ENCODE measurements at regions not wholly inside any gene's neighbourhood (a gene's known extent, or its start where the extent isn't known, plus 50 kb on each side); places are given as distances from the start of the nearest gene placed in this dataset.

DNA sequence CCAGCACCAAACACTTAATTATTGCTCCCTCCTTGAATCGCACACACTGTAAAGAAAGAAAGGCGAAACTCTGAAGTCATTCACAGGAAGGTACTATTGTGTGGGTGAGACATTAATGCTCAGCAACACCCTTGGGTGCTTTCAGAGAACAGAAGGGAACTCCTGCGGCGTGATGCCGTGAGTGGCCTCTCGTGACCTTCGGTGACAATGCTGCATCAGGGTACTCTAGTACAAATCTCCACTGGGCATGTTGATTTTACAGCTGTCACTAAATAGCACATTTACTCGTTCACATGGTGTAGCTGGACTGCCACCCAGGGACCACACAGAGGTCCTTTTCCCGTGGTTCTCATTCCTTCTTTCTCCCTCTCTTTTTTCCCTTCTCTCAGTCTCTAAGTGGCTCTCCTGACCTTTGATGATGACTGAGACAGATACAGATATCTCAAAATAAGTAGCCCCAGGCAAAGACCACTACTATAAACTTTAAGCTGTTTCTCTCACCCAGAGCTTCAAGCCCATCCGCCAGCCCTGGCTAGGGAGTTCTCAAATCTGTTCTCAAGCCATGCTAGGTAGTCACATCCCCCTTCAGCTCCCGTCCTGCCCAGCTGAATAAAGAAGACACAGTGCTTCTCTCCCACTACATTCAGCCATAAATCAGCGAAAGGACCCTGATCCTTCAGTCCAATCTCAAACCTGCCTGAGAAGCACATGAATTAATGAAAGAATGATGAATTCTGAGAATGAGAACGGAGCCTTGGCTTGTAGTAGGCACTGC is 223.4 kb upstream of the FMN2 start:
- Mint-ChIP-seq H3K4me3 (no peak overlapping the region), H3K4me1 (peaks cover 18% of the 10 kb centered on the region), H3K27me3 (ENCODE audit: low read depth) (no peaks in the 10 kb centered on the region), H3K36me3 (ENCODE audit: low read depth) (peaks cover 3% of the 10 kb centered on the region), H3K9me3 (peaks cover 2% of the 10 kb centered on the region), H3K27ac (ENCODE audit: unreplicated experiment) (peak overlapping the region; percentile 16)
- TF ChIP-seq, protein P1, sequence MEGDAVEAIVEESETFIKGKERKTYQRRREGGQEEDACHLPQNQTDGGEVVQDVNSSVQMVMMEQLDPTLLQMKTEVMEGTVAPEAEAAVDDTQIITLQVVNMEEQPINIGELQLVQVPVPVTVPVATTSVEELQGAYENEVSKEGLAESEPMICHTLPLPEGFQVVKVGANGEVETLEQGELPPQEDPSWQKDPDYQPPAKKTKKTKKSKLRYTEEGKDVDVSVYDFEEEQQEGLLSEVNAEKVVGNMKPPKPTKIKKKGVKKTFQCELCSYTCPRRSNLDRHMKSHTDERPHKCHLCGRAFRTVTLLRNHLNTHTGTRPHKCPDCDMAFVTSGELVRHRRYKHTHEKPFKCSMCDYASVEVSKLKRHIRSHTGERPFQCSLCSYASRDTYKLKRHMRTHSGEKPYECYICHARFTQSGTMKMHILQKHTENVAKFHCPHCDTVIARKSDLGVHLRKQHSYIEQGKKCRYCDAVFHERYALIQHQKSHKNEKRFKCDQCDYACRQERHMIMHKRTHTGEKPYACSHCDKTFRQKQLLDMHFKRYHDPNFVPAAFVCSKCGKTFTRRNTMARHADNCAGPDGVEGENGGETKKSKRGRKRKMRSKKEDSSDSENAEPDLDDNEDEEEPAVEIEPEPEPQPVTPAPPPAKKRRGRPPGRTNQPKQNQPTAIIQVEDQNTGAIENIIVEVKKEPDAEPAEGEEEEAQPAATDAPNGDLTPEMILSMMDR (conservative IDR thresholded peaks at IDR 0.05) = no peak
- DNase-seq (ENCODE audit: low read depth, low spot score) = no peak

DNA sequence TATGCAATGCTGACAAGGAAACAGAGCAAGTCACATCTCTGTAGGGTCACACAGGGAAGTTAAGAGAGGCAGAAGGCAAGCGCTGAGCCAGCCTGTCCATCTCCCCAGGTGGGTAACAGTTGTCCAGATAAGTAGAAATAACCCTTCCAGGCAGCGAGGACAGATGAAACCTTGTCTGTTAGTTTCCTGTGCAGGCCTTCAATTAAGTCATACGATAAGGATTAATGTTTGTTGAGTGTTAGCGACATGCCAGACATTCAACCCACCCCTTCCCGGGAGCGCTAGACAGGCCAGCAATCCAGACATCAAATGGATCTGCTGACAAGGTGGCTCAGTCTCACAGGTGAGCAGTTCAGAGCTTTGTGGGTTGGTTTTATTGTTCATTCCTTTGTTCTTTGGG is 221.5 kb upstream of the FMN2 start:
- no peaks in the 10 kb centered on the region for H3K9me3 Mint-ChIP-seq
- TF ChIP-seq, protein P1 (conservative IDR thresholded peaks at IDR 0.05) = no peak
- no peak overlapping the region for H3K4me3 Mint-ChIP-seq
- no peaks in the 10 kb centered on the region for H3K27me3 Mint-ChIP-seq (ENCODE audit: low read depth)
- H3K36me3 Mint-ChIP-seq (ENCODE audit: low read depth) = no peaks in the 10 kb centered on the region
- no peak for DNase-seq (ENCODE audit: low read depth, low spot score)
- no peak overlapping the region for H3K27ac Mint-ChIP-seq (ENCODE audit: unreplicated experiment)
- H3K4me1 Mint-ChIP-seq = peaks cover 18% of the 10 kb centered on the region

DNA sequence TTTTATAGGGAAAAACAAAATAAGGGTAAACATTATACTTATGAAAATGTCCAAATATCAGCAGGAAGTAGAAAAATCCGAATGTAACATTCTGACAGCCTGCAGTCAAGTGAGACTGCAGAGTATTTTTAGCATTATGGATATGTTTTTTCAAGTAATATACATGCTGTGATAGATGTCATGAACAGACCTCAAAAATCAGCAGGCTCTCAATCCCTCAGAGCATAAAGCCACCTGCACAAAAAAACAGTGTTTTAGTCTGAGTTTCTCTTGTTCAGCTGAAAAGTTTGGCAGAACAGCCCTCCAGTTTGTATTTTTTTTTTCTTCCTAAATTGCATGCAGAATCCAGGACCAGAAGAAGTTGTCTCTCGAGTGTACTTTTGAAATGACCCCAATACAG is 219.1 kb upstream of the FMN2 start:
- peaks cover 18% of the 10 kb centered on the region for H3K4me1 Mint-ChIP-seq
- no peaks in the 10 kb centered on the region for H3K9me3 Mint-ChIP-seq
- no peaks in the 10 kb centered on the region for H3K36me3 Mint-ChIP-seq (ENCODE audit: low read depth)
- no peaks in the 10 kb centered on the region for H3K27me3 Mint-ChIP-seq (ENCODE audit: low read depth)
- H3K4me3 Mint-ChIP-seq = no peak overlapping the region
- no peak for DNase-seq (ENCODE audit: low read depth, low spot score)
- TF ChIP-seq, protein P1 (conservative IDR thresholded peaks at IDR 0.05) = no peak
- H3K27ac Mint-ChIP-seq (ENCODE audit: unreplicated experiment) = no peak overlapping the region

DNA sequence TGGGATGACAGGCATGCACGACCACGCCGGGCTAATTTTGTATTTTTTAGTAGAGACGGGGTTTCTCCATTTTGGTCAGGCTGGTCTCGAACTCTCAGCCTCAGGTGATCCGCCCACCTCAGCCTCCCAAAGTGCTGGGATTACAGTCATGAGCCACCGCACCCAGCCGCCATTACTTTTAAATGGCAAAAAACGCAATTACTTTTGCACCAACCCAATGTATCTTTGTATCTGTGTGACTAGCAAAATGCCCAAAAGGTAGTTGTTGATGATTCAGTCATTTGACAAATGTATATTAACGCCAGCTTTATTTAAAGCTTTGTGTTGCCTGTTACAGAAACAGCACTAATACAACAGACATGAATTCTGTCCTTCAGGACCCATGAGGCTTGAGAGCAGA is 216.9 kb upstream of the FMN2 start:
- Mint-ChIP-seq H3K27me3 (ENCODE audit: low read depth) (no peaks in the 10 kb centered on the region), H3K4me1 (peaks cover 3% of the 10 kb centered on the region), H3K9me3 (no peaks in the 10 kb centered on the region), H3K36me3 (ENCODE audit: low read depth) (no peaks in the 10 kb centered on the region), H3K4me3 (no peak overlapping the region), H3K27ac (ENCODE audit: unreplicated experiment) (no peak overlapping the region)
- TF ChIP-seq, protein P1 (conservative IDR thresholded peaks at IDR 0.05) = no peak
- DNase-seq (ENCODE audit: low read depth, low spot score) = no peak

DNA sequence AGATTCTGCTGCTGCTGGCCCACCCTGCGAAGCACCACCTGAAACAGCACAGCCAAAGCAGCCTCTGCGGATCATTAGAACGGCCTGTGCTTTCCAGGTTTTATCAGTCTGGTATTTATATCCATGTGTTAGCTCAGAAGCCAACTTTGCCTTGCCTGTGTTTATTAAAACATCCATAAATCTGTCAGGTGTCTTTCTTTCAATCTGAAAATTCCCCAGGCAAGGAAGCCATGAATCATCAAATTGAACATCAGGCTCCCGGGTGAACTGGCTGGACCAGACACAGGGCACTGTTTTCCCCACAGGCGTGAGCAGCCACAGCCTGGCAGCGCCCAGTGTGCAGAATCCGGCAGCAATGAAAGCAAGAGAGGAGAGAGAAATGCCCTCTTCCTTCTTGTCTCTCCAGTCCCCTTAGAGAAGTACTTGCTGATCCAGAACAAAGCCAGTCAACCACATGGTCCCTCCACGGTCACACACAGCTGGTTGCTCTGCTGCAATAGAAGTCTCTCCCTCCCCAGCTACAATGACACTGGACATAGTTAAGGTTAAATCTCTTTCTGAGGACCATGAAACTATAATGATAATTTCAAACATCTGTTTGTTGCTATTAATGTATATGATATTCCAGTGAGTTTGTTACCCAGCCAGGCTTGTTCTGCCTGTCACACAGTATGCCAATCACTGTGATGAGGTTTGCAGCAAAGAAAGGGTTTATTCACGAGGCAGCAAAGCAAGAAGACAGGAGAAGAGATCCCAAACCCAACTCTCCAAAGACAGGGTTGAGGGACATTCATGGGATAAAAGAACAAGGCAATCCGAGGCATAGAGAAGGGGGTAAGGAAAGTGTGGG is 212.1 kb upstream of the FMN2 start:
- H3K9me3 Mint-ChIP-seq = no peaks in the 10 kb centered on the region
- H3K27me3 Mint-ChIP-seq (ENCODE audit: low read depth) = no peaks in the 10 kb centered on the region
- TF ChIP-seq, protein P1 (conservative IDR thresholded peaks at IDR 0.05) = no peak
- H3K36me3 Mint-ChIP-seq (ENCODE audit: low read depth) = no peaks in the 10 kb centered on the region
- no peak for DNase-seq (ENCODE audit: low read depth, low spot score)
- no peak overlapping the region for H3K4me3 Mint-ChIP-seq
- no peaks in the 10 kb centered on the region for H3K4me1 Mint-ChIP-seq
- H3K27ac Mint-ChIP-seq (ENCODE audit: unreplicated experiment) = no peak overlapping the region
